Smooth muscle cell (in vitro differentiated cells): ENCODE measurements at regions not wholly inside any gene's neighbourhood (a gene's known extent, or its start where the extent isn't known, plus 50 kb on each side); places are given as distances from the start of the nearest gene placed in this dataset.
A peak's percentile ranks its signal among the peaks of the same experiment; 100 is the strongest.

Experiments used
- DNase-seq: peaks from one replicate; lab custom pipeline; 2025; ENCODE audit not compliant: unreplicated experiment; lab: John Stamatoyannopoulos, UW
- H2AFZ ChIP-seq: fragments of 200-600 bp; sonication (generic); 2 replicates; pipeline ENCODE4 v1.6.0; 2016; ENCODE audit warnings: antibody characterized with exemption, low read depth, mild to moderate bottlenecking
- H3F3A ChIP-seq: fragments of 200-600 bp; sonication (generic); 2 replicates; pipeline ENCODE4 v1.6.0; 2017; ENCODE audit warnings: antibody characterized with exemption, low read depth
- H3K27ac ChIP-seq: fragments of 200-600 bp; sonication (generic); 2 replicates; pipeline ENCODE4 v1.5.1; 2016; ENCODE audit warnings: low read depth, mild to moderate bottlenecking
- H3K27me3 ChIP-seq: fragments of 200-600 bp; sonication (generic); 2 replicates; pipeline ENCODE4 v1.6.1; 2016; ENCODE audit warnings: low read depth, mild to moderate bottlenecking
- H3K36me3 ChIP-seq: fragments of 200-600 bp; sonication (generic); 2 replicates; pipeline ENCODE4 v1.5.1; 2016; ENCODE audit warnings: low read depth
- H3K4me1 ChIP-seq: fragments of 200-600 bp; sonication (generic); 2 replicates; pipeline ENCODE4 v1.5.1; 2016; ENCODE audit warnings: low read depth
- H3K4me2 ChIP-seq: fragments of 200-600 bp; sonication (generic); 2 replicates; pipeline ENCODE4 v1.6.0; 2016; ENCODE audit warnings: mild to moderate bottlenecking
- H3K4me3 ChIP-seq: fragments of 200-600 bp; sonication (generic); 2 replicates; pipeline ENCODE4 v1.5.1; 2016; ENCODE audit warnings: mild to moderate bottlenecking
- H3K79me2 ChIP-seq: fragments of 200-600 bp; sonication (generic); 2 replicates; pipeline ENCODE4 v1.6.0; 2016; ENCODE audit warnings: low read depth, mild to moderate bottlenecking
- H3K9ac ChIP-seq: fragments of 200-600 bp; sonication (generic); 2 replicates; pipeline ENCODE4 v1.6.0; 2016; ENCODE audit warnings: low read depth
- H3K9me3 ChIP-seq: fragments of 200-600 bp; sonication (generic); replicated peaks from 2 replicates; pipeline ENCODE4 v1.5.1; 2016; ENCODE audit warnings: low read depth
- H4K20me1 ChIP-seq: fragments of 200-600 bp; sonication (generic); 2 replicates; pipeline ENCODE4 v1.6.0; 2016; ENCODE audit warnings: low read depth
- CTCF ChIP-seq: fragments of 200-600 bp; sonication (generic); IDR thresholded peaks from 2 replicates; pipeline ENCODE4 v1.5.1; 2017; ENCODE audit warnings: borderline replicate concordance, mild to moderate bottlenecking, antibody characterized with exemption; ENCODE audit not compliant: insufficient read depth, poor library complexity, severe bottlenecking
- WGBS: methylation state at CpG from one replicate; pipeline ENCODE4 v1.1.7; 2016; ENCODE audit warnings: low lambda C conversion rate; 5-methylcytosine and 5-hydroxymethylcytosine counted together

- no peaks in the 10 kb centered on the region for H3K36me3 ChIP-seq
- no peaks in the 10 kb centered on the region for H3K79me2 ChIP-seq
- H3K27me3 ChIP-seq, result no peaks in the 10 kb centered on the region
- peaks cover 4% of the 10 kb centered on the region for H3F3A ChIP-seq
- H3K27ac ChIP-seq, result peak overlapping the region; percentile 51
- 66% methylated on average over 5 of the region's 5 CpGs for WGBS
- H3K4me1 ChIP-seq, result no peaks in the 10 kb centered on the region
- no peak overlapping the region for H3K4me3 ChIP-seq
- H3K9ac ChIP-seq, result no peak overlapping the region
- no peak for DNase-seq
- no peak overlapping the region for H2AFZ ChIP-seq
- no peak for TF ChIP-seq CTCF
- H3K9me3 ChIP-seq, result no peaks in the 10 kb centered on the region
- H4K20me1 ChIP-seq, result no peaks in the 10 kb centered on the region
- no peak overlapping the region for H3K4me2 ChIP-seq
Observed at GRCh38 chr15:39454189-39454986, 126.5 kb upstream of the THBS1 start.

- Histone ChIP-seq H3K79me2 (no peaks in the 10 kb centered on the region), H3F3A (peaks cover 4% of the 10 kb centered on the region), H4K20me1 (no peaks in the 10 kb centered on the region), H3K4me3 (no peak overlapping the region), H3K27me3 (no peaks in the 10 kb centered on the region), H3K9ac (peak overlapping the region; percentile 7), H3K36me3 (no peaks in the 10 kb centered on the region), H3K27ac (peak overlapping the region; percentile 51), H3K4me1 (no peaks in the 10 kb centered on the region), H2AFZ (peak overlapping the region; percentile 36), H3K4me2 (no peak overlapping the region), H3K9me3 (no peaks in the 10 kb centered on the region)
- DNase-seq, result no peak
- no peak for TF ChIP-seq CTCF
- WGBS, result 53% methylated on average over 5 of the region's 5 CpGs
Observed at GRCh38 chr15:39455471-39455991, 125.3 kb upstream of the THBS1 start.

- Histone ChIP-seq H3K9ac (peak overlapping the region; percentile 7), H2AFZ (no peak overlapping the region), H3K9me3 (no peaks in the 10 kb centered on the region), H3K27me3 (no peaks in the 10 kb centered on the region), H3K36me3 (no peaks in the 10 kb centered on the region), H4K20me1 (no peaks in the 10 kb centered on the region), H3F3A (peaks cover 4% of the 10 kb centered on the region), H3K4me2 (no peak overlapping the region), H3K4me1 (no peaks in the 10 kb centered on the region), H3K4me3 (no peak overlapping the region), H3K79me2 (no peaks in the 10 kb centered on the region), H3K27ac (peak overlapping the region; percentile 51)
- no peak for DNase-seq
- no peak for TF ChIP-seq CTCF
- 99% methylated on average over 2 of the region's 2 CpGs for WGBS
Observed at GRCh38 chr15:39456159-39456558, 124.7 kb upstream of the THBS1 start.
